AG10803 (cell line): ENCODE measurements at regions not wholly inside any gene's neighbourhood (a gene's known extent, or its start where the extent isn't known, plus 50 kb on each side); places are given as distances from the start of the nearest gene placed in this dataset.

ENCODE experiments used
- DNase-seq: peaks from one replicate; pipeline ENCODE4 v3.0.0; 2010; ENCODE audit warnings: low read depth
- H3K4me3 ChIP-seq: 2 replicates; pipeline ENCODE4 v1.5.1; 2011; ENCODE audit warnings: mild to moderate bottlenecking, low read length, control low read depth
- TF ChIP-seq, protein P1 (sequence below): conservative IDR thresholded peaks from 2 replicates; pipeline ENCODE4 v1.5.1; 2011; ENCODE audit warnings: mild to moderate bottlenecking, low read length, control low read depth, inconsistent platforms

GRCh38 chr22:34129691-34130486 is 209.6 kb upstream of the LARGE1 start:
- TF ChIP-seq, protein P1, sequence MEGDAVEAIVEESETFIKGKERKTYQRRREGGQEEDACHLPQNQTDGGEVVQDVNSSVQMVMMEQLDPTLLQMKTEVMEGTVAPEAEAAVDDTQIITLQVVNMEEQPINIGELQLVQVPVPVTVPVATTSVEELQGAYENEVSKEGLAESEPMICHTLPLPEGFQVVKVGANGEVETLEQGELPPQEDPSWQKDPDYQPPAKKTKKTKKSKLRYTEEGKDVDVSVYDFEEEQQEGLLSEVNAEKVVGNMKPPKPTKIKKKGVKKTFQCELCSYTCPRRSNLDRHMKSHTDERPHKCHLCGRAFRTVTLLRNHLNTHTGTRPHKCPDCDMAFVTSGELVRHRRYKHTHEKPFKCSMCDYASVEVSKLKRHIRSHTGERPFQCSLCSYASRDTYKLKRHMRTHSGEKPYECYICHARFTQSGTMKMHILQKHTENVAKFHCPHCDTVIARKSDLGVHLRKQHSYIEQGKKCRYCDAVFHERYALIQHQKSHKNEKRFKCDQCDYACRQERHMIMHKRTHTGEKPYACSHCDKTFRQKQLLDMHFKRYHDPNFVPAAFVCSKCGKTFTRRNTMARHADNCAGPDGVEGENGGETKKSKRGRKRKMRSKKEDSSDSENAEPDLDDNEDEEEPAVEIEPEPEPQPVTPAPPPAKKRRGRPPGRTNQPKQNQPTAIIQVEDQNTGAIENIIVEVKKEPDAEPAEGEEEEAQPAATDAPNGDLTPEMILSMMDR, result no peak

DNA sequence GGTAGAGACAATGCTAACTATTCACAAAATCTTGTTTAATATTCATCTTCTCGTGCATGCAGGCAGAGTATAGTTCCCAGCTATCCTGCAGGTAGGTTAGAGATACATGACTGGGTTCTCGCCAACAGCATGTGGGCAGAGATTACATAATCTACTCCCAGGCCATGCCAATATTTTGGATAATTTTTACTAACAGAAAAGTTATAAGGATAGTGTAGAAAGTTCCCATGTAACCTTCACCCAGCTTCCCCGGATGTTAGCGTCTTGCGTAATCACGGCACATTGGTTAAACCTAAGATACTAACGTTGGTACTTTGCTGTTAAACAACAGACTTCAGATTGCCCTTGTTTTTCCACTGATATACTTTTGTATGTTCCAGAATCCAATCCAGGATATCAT is 215.5 kb upstream of the LARGE1 start:
- TF ChIP-seq, protein P1, result no peak
- H3K4me3 ChIP-seq, result no peak overlapping the region
- DNase-seq, result no peak

More at GRCh38 chr22:34129691-34130486, 209.6 kb upstream of the LARGE1 start:
- DNase-seq, result no peak
- H3K4me3 ChIP-seq, result no peak overlapping the region

- no peak for DNase-seq
- H3K4me3 ChIP-seq, result no peak overlapping the region
- TF ChIP-seq, protein P1, result no peak
Measured at GRCh38 chr22:34150023-34150422, 229.7 kb upstream of the LARGE1 start.

DNA sequence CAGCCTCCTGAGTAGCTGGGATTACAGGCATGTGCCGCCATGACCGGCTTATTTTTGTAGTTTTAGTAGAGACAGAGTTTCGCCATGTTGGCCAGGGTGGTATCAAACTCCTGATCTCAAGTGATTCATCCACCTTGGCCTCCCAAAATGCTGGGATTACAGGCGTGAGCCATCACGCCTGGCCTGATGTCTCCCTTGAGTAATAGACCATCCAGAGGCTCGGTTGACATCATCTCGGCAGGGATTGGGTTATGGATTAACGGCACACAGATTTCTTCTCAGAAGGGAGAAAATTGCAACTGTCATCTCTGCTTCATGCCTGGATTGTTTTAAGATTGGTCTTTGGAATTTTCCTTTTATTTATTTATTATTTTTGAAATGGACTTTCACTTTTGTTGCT is 239.2 kb upstream of the LARGE1 start:
- H3K4me3 ChIP-seq, result no peak overlapping the region
- TF ChIP-seq, protein P1, result no peak
- no peak for DNase-seq

DNA sequence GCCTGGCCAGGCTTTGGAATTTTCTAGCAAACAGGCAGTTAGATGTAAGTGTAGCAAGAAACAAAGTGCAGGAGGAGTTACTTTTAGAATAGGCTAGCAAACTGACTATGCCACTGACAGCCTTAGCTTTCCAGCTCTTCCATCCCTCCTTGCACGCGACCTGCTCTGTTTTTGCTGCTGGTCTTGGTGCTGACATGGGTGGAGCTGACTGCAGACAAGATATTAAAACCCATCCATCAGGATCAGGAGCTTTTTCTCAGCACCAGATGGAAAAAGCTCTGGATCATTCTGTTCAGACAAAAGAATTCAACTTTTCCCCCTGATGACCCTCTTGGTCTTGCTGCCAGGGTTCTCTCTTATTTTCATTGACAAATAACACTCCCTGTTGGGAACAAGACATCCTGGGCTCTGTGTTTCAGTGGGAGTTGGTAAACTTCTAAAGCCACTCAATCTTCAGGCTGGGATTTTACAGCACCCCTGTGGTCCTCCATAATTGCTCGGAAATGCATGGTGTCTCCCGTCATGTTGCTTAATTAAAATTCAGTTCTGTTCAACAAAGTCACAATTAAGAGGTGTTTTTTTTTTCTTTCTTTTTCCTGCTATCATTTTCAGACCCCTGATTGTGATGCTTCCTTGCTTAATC is 240.0 kb upstream of the LARGE1 start:
- DNase-seq, result no peak
- no peak overlapping the region for H3K4me3 ChIP-seq
- TF ChIP-seq, protein P1, result no peak

GRCh38 chr22:34161431-34162123 is 241.3 kb upstream of the LARGE1 start:
- no peak for DNase-seq
- TF ChIP-seq, protein P1, result no peak
- no peak overlapping the region for H3K4me3 ChIP-seq
